GM12892 (cell line): ENCODE measurements at regions not wholly inside any gene's neighbourhood (a gene's known extent, or its start where the extent isn't known, plus 50 kb on each side); places are given as distances from the start of the nearest gene placed in this dataset.

Experiments used
- POLR2A ChIP-seq: IDR thresholded peaks from 2 replicates; pipeline ENCODE4 v1.6.1; 2011; ENCODE audit warnings: low read depth, low read length, control low read depth
- POLR2AphosphoS5 ChIP-seq: IDR thresholded peaks from 2 replicates; pipeline ENCODE4 v1.6.1; 2011; ENCODE audit warnings: low read depth, low read length, control low read depth
- TAF1 ChIP-seq: IDR thresholded peaks from 2 replicates; pipeline ENCODE4 v1.6.1; 2011; ENCODE audit warnings: low read depth, mild to moderate bottlenecking, control low read depth, low read length, borderline replicate concordance

- TF ChIP-seq POLR2A (no peak), TAF1 (no peak), POLR2AphosphoS5 (no peak)
These were observed 1536.2 kb upstream of the CDH9 start for GRCh38 chr5:28574606-28575005.
